H7 (cell line): ENCODE measurements at regions not wholly inside any gene's neighbourhood (a gene's known extent, or its start where the extent isn't known, plus 50 kb on each side); places are given as distances from the start of the nearest gene placed in this dataset.

Source experiments
- DNase-seq: peaks from one replicate; pipeline ENCODE4 v3.0.0; 2012
- H3K27me3 ChIP-seq: 2 replicates; pipeline ENCODE4 v1.6.0; 2011; ENCODE audit warnings: mild to moderate bottlenecking, low read length; ENCODE audit not compliant: control insufficient read depth, insufficient read depth
- H3K36me3 ChIP-seq: replicated peaks from 2 replicates; pipeline ENCODE4 v1.5.1; 2011; ENCODE audit warnings: low read length; ENCODE audit not compliant: control insufficient read depth, insufficient read depth
- H3K4me3 ChIP-seq: 2 replicates; pipeline ENCODE4 v1.5.1; 2011; ENCODE audit warnings: low read depth, mild to moderate bottlenecking, control low read depth, low read length, moderate library complexity; ENCODE audit not compliant: insufficient read depth

- DNase-seq = no peak
- no peak overlapping the region for H3K4me3 ChIP-seq
- no peaks in the 10 kb centered on the region for H3K36me3 ChIP-seq
- H3K27me3 ChIP-seq = no peaks in the 10 kb centered on the region
Observed at GRCh38 chr4:156261230-156261629, 307.6 kb upstream of the CTSO start.

- no peak for DNase-seq
- Histone ChIP-seq H3K4me3 (no peak overlapping the region), H3K27me3 (no peaks in the 10 kb centered on the region), H3K36me3 (no peaks in the 10 kb centered on the region)
Observed at GRCh38 chr4:156255230-156256007, 301.8 kb upstream of the CTSO start.

- Histone ChIP-seq H3K27me3 (no peaks in the 10 kb centered on the region), H3K4me3 (no peak overlapping the region), H3K36me3 (no peaks in the 10 kb centered on the region)
- no peak for DNase-seq
Observed at GRCh38 chr4:156252358-156252921, 298.8 kb upstream of the CTSO start.

GRCh38 chr4:156251373-156252065 lies 297.9 kb upstream of the CTSO start:
- no peak for DNase-seq
- Histone ChIP-seq H3K36me3 (no peaks in the 10 kb centered on the region), H3K27me3 (no peaks in the 10 kb centered on the region), H3K4me3 (no peak overlapping the region)

GRCh38 chr4:156248917-156249316 lies 295.3 kb upstream of the CTSO start:
- DNase-seq = no peak
- Histone ChIP-seq H3K36me3 (no peaks in the 10 kb centered on the region), H3K27me3 (no peaks in the 10 kb centered on the region), H3K4me3 (no peak overlapping the region)

- H3K27me3 ChIP-seq = no peaks in the 10 kb centered on the region
- DNase-seq = no peak
- no peak overlapping the region for H3K4me3 ChIP-seq
- no peaks in the 10 kb centered on the region for H3K36me3 ChIP-seq
Observed at GRCh38 chr4:156247470-156247869, 293.8 kb upstream of the CTSO start.

- Histone ChIP-seq H3K27me3 (no peaks in the 10 kb centered on the region), H3K4me3 (no peak overlapping the region), H3K36me3 (no peaks in the 10 kb centered on the region)
- no peak for DNase-seq
Observed at GRCh38 chr4:156243015-156243414, 289.3 kb upstream of the CTSO start.

GRCh38 chr4:156242390-156242789 lies 288.7 kb upstream of the CTSO start:
- no peaks in the 10 kb centered on the region for H3K27me3 ChIP-seq
- DNase-seq = no peak
- no peaks in the 10 kb centered on the region for H3K36me3 ChIP-seq
- H3K4me3 ChIP-seq = no peak overlapping the region

- H3K4me3 ChIP-seq = no peak overlapping the region
- no peaks in the 10 kb centered on the region for H3K36me3 ChIP-seq
- no peak for DNase-seq
- no peaks in the 10 kb centered on the region for H3K27me3 ChIP-seq
Observed at GRCh38 chr4:156241896-156242295, 288.2 kb upstream of the CTSO start.

GRCh38 chr4:156238171-156238570 lies 284.5 kb upstream of the CTSO start:
- Histone ChIP-seq H3K4me3 (no peak overlapping the region), H3K36me3 (no peaks in the 10 kb centered on the region), H3K27me3 (no peaks in the 10 kb centered on the region)
- DNase-seq = no peak

- DNase-seq = no peak
- H3K4me3 ChIP-seq = no peak overlapping the region
- H3K27me3 ChIP-seq = no peaks in the 10 kb centered on the region
- H3K36me3 ChIP-seq = no peaks in the 10 kb centered on the region
Observed at GRCh38 chr4:156237231-156237630, 283.6 kb upstream of the CTSO start.

- H3K36me3 ChIP-seq = no peaks in the 10 kb centered on the region
- H3K4me3 ChIP-seq = no peak overlapping the region
- no peaks in the 10 kb centered on the region for H3K27me3 ChIP-seq
- DNase-seq = no peak
Observed at GRCh38 chr4:156230176-156230575, 276.5 kb upstream of the CTSO start.

- no peaks in the 10 kb centered on the region for H3K27me3 ChIP-seq
- H3K36me3 ChIP-seq = no peaks in the 10 kb centered on the region
- no peak overlapping the region for H3K4me3 ChIP-seq
- no peak for DNase-seq
Observed at GRCh38 chr4:156228676-156229075, 275.0 kb upstream of the CTSO start.

GRCh38 chr4:156227321-156227720 lies 273.7 kb upstream of the CTSO start:
- H3K27me3 ChIP-seq = no peaks in the 10 kb centered on the region
- H3K4me3 ChIP-seq = no peak overlapping the region
- no peaks in the 10 kb centered on the region for H3K36me3 ChIP-seq
- DNase-seq = no peak

GRCh38 chr4:156223985-156224384 lies 270.3 kb upstream of the CTSO start:
- Histone ChIP-seq H3K27me3 (no peaks in the 10 kb centered on the region), H3K36me3 (no peaks in the 10 kb centered on the region), H3K4me3 (no peak overlapping the region)
- no peak for DNase-seq
